Keratinocyte (primary cell): ENCODE measurements at regions not wholly inside any gene's neighbourhood (a gene's known extent, or its start where the extent isn't known, plus 50 kb on each side); places are given as distances from the start of the nearest gene placed in this dataset.

Source experiments
- DNase-seq: peaks from one replicate; pipeline ENCODE4 v3.0.0-alpha.2; 2011; ENCODE audit warnings: low read depth, missing footprints, low spot score
- FAIRE-seq: peaks from 2 replicates; lab custom pipeline; 2011; peaks lifted over from hg19 to GRCh38; lab: Jason Lieb, UNC
- H2AFZ ChIP-seq: 2 replicates; pipeline ENCODE4 v1.6.0; 2012; ENCODE audit warnings: low read length, control low read depth, inconsistent platforms; ENCODE audit not compliant: control insufficient read depth
- H3K27ac ChIP-seq: 2 replicates; pipeline ENCODE4 v1.5.1; 2011; ENCODE audit warnings: low read length; ENCODE audit not compliant: control insufficient read depth, insufficient read depth
- H3K27me3 ChIP-seq: 3 replicates; pipeline ENCODE4 v1.6.0; 2011; ENCODE audit warnings: low read length; ENCODE audit not compliant: control insufficient read depth, insufficient read depth; ENCODE audit errors: extremely low read depth
- H3K36me3 ChIP-seq, 2 experiments: 2 replicates in 1 of 2; 3 replicates in 1 of 2; pipeline ENCODE4 v1.5.1; 2011; ENCODE audit warnings: low read length in 2 of 2, mild to moderate bottlenecking in 1 of 2; ENCODE audit not compliant: control insufficient read depth in 2 of 2, insufficient read depth in 2 of 2; ENCODE audit errors: extremely low read depth in 1 of 2
- H3K4me1 ChIP-seq: 3 replicates; pipeline ENCODE4 v1.5.1; 2011; ENCODE audit warnings: low read length; ENCODE audit not compliant: control insufficient read depth, insufficient read depth; ENCODE audit errors: extremely low read depth
- H3K4me2 ChIP-seq: 3 replicates; pipeline ENCODE4 v1.6.0; 2011; ENCODE audit warnings: low read depth, low read length; ENCODE audit not compliant: control insufficient read depth, insufficient read depth; ENCODE audit errors: extremely low read depth
- H3K4me3 ChIP-seq, 3 experiments: fragments of 200-600 bp in 1 of 3; sonication (generic) in 1 of 3; 2 replicates in 2 of 3; 3 replicates in 1 of 3; pipeline ENCODE4 v1.5.1; 2011 to 2016; ENCODE audit warnings: low read length in 3 of 3, mild to moderate bottlenecking in 3 of 3, control low read depth in 2 of 3, inconsistent platforms in 1 of 3, low read depth in 1 of 3, mixed read lengths in 1 of 3, mixed run types in 1 of 3, moderate library complexity in 1 of 3; ENCODE audit not compliant: control insufficient read depth in 2 of 3, insufficient read depth in 2 of 3; ENCODE audit errors: extremely low read depth in 1 of 3
- H3K79me2 ChIP-seq: 2 replicates; pipeline ENCODE4 v1.6.0; 2012; ENCODE audit warnings: low read length; ENCODE audit not compliant: control insufficient read depth, insufficient read depth
- H3K9ac ChIP-seq: 3 replicates; pipeline ENCODE4 v1.6.0; 2011; ENCODE audit warnings: low read length; ENCODE audit not compliant: control insufficient read depth, insufficient read depth; ENCODE audit errors: extremely low read depth
- H3K9me1 ChIP-seq: 3 replicates; pipeline ENCODE4 v1.6.0; 2011; ENCODE audit warnings: low read length; ENCODE audit not compliant: control insufficient read depth, insufficient read depth; ENCODE audit errors: extremely low read depth
- H3K9me3 ChIP-seq: 2 replicates; pipeline ENCODE4 v1.5.1; 2012; ENCODE audit warnings: low read depth, low read length; ENCODE audit not compliant: control insufficient read depth
- H4K20me1 ChIP-seq: 3 replicates; pipeline ENCODE4 v1.6.0; 2011; ENCODE audit warnings: low read length; ENCODE audit not compliant: control insufficient read depth, insufficient read depth; ENCODE audit errors: extremely low read depth
- CTCF ChIP-seq, 3 experiments: IDR thresholded peaks in 1 of 3; conservative IDR thresholded peaks in 1 of 3; optimal IDR thresholded peaks in 1 of 3; 2 replicates in 2 of 3; 3 replicates in 1 of 3; pipeline versions ENCODE3 to v1.5.1; 2011; ENCODE audit warnings: low read length in 3 of 3, mild to moderate bottlenecking in 3 of 3, moderate library complexity in 2 of 3, control low read depth in 1 of 3, inconsistent platforms in 1 of 3; ENCODE audit not compliant: insufficient read depth in 2 of 3; ENCODE audit errors: extremely low read depth in 1 of 3
- EZH2 ChIP-seq: IDR thresholded peaks from one replicate; pipeline ENCODE4 v1.6.1; 2012; ENCODE audit warnings: inconsistent platforms, mild to moderate bottlenecking, low read length, moderate library complexity
- dilution Hi-C: fragments of 300-500 bp; cut with MboI; formaldehyde crosslinking; loops from one replicate; pipeline ENCODE4 v1.7.0; 2020; ENCODE audit warnings: low sequenced_read_pairs; ENCODE audit not compliant: extremely low pct_ligation_motif_present

GRCh38 chr5:44511596-44511995, 122.4 kb upstream of the FGF10 start:
- H3K4me2 ChIP-seq, result no peak overlapping the region
- H3K9me1 ChIP-seq, result no peaks in the 10 kb centered on the region
- H3K36me3 ChIP-seq, result no peaks in the 10 kb centered on the region
- TF ChIP-seq EZH2, result no peak
- no peak for DNase-seq
- no peak for FAIRE-seq
- no peak overlapping the region for H3K27ac ChIP-seq
- no peak overlapping the region for H3K4me3 ChIP-seq
- dilution Hi-C loops, result no loop called here
- H2AFZ ChIP-seq, result no peak overlapping the region
- no peaks in the 10 kb centered on the region for H4K20me1 ChIP-seq
- H3K4me1 ChIP-seq, result no peaks in the 10 kb centered on the region
- H3K9me3 ChIP-seq, result no peaks in the 10 kb centered on the region
- no peaks in the 10 kb centered on the region for H3K27me3 ChIP-seq
- H3K9ac ChIP-seq, result no peak overlapping the region
- H3K79me2 ChIP-seq, result no peaks in the 10 kb centered on the region

DNA sequence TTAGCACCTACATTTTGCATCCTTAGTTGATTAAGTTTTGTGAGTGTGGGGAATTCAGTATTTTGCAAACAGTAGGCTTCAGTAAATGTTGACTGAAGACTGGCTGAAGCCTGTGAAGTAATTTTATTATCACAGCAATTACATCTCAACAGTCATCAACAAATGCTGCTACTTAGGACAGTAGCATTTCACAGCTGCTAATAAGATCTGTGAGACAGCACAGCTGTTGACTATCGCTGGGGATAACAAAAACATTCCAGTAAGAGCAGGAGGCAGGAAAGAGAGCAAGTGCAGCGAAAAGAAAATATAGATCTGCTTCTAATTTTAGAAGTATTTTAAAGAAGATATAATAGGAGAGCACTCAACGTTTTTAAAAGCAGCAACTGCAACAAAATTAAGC, 117.3 kb upstream of the FGF10 start:
- H3K4me2 ChIP-seq, result no peak overlapping the region
- H3K36me3 ChIP-seq, result no peaks in the 10 kb centered on the region
- no peaks in the 10 kb centered on the region for H3K79me2 ChIP-seq
- H3K27me3 ChIP-seq, result no peaks in the 10 kb centered on the region
- no peak for FAIRE-seq
- H3K9me1 ChIP-seq, result no peaks in the 10 kb centered on the region
- TF ChIP-seq CTCF (optimal IDR thresholded peaks at IDR 0.05 in 1 of 3, IDR thresholded peaks at IDR 0.05 in 1 of 3, conservative IDR thresholded peaks at IDR 0.05 in 1 of 3; ENCODE audit: extremely low read depth in 1 of 3, insufficient read depth in 2 of 3, low read length in 3 of 3), result no peak
- TF ChIP-seq EZH2, result no peak
- no peak for DNase-seq
- no peak overlapping the region for H2AFZ ChIP-seq
- H4K20me1 ChIP-seq, result no peaks in the 10 kb centered on the region
- H3K9ac ChIP-seq, result no peak overlapping the region
- dilution Hi-C loops, result no loop called here
- no peaks in the 10 kb centered on the region for H3K4me1 ChIP-seq
- H3K9me3 ChIP-seq, result no peaks in the 10 kb centered on the region
- H3K4me3 ChIP-seq, result no peak overlapping the region
- no peak overlapping the region for H3K27ac ChIP-seq

DNA sequence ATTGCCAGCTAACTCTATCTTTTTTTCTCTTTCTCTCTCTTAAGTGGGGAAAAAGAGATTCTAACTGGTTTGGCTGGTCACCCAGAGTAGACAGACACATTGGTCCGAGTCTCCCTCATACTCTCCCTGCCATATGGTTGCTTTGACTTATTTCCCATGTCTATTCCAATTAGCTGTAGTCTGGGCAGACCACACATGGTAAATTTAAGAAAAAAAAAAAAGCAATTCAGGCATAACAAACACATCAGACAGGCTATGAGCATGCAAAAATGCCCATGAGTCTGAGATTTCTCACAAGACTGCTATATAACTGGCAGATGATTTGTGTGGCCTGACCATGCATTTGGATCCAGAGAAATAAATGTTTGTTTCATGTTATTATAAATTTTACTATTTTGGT, 110.2 kb upstream of the FGF10 start:
- TF ChIP-seq CTCF (optimal IDR thresholded peaks at IDR 0.05 in 1 of 3, IDR thresholded peaks at IDR 0.05 in 1 of 3, conservative IDR thresholded peaks at IDR 0.05 in 1 of 3; ENCODE audit: extremely low read depth in 1 of 3, insufficient read depth in 2 of 3, low read length in 3 of 3) (no peak), EZH2 (no peak)
- FAIRE-seq, result no peak
- Histone ChIP-seq H4K20me1 (no peaks in the 10 kb centered on the region), H3K36me3 (no peaks in the 10 kb centered on the region), H3K27me3 (no peaks in the 10 kb centered on the region), H3K27ac (no peak overlapping the region), H3K9ac (no peak overlapping the region), H3K4me2 (no peak overlapping the region), H3K4me3 (no peak overlapping the region), H3K9me1 (no peaks in the 10 kb centered on the region), H3K4me1 (no peaks in the 10 kb centered on the region), H2AFZ (no peak overlapping the region), H3K9me3 (no peaks in the 10 kb centered on the region), H3K79me2 (no peaks in the 10 kb centered on the region)
- dilution Hi-C loops, result no loop called here
- no peak for DNase-seq
